GM23338 (cell line): ENCODE measurements at regions not wholly inside any gene's neighbourhood (a gene's known extent, or its start where the extent isn't known, plus 50 kb on each side); places are given as distances from the start of the nearest gene placed in this dataset.

ENCODE experiments used
- ATAC-seq: fragments of 200-7000 bp; cut with Tn5 transposase; 3 replicates; pipeline ENCODE4 v1.9.1; 2020
- DNase-seq: peaks from one replicate; pipeline ENCODE4 v3.0.0-alpha.2; 2015; ENCODE audit warnings: low spot score
- H2AFZ ChIP-seq: fragments of 200-600 bp; sonication (generic); 2 replicates; pipeline ENCODE4 v1.8.0; 2016; ENCODE audit warnings: antibody characterized with exemption, mild to moderate bottlenecking, moderate library complexity
- H3F3A ChIP-seq: fragments of 200-600 bp; sonication (generic); replicated peaks from 2 replicates; pipeline ENCODE4 v1.8.0; 2017; ENCODE audit warnings: antibody characterized with exemption, mixed run types, low read depth
- H3K27ac ChIP-seq: fragments of 200-600 bp; sonication (generic); 2 replicates; pipeline ENCODE4 v1.6.1; 2016; ENCODE audit warnings: low read depth
- H3K27me3 ChIP-seq: fragments of 200-600 bp; sonication (generic); 2 replicates; pipeline ENCODE4 v1.8.0; 2016; ENCODE audit warnings: mild to moderate bottlenecking, mixed run types, moderate library complexity; ENCODE audit not compliant: insufficient read depth
- H3K36me3 ChIP-seq: fragments of 200-600 bp; sonication (generic); 2 replicates; pipeline ENCODE4 v1.8.0; 2016; ENCODE audit warnings: mild to moderate bottlenecking; ENCODE audit not compliant: insufficient read depth
- H3K4me1 ChIP-seq: fragments of 200-600 bp; sonication (generic); 2 replicates; pipeline ENCODE4 v1.8.0; 2016; ENCODE audit warnings: mild to moderate bottlenecking, moderate library complexity; ENCODE audit not compliant: insufficient read depth
- H3K4me2 ChIP-seq: fragments of 200-600 bp; sonication (generic); 2 replicates; pipeline ENCODE4 v1.7.1; 2017; ENCODE audit warnings: mixed run types
- H3K4me3 ChIP-seq: fragments of 200-600 bp; sonication (generic); 2 replicates; pipeline ENCODE4 v1.6.1; 2016; ENCODE audit warnings: mixed run types
- H3K79me2 ChIP-seq: fragments of 200-600 bp; sonication (generic); replicated peaks from 2 replicates; pipeline ENCODE4 v1.8.0; 2017; ENCODE audit warnings: mild to moderate bottlenecking; ENCODE audit not compliant: insufficient read depth
- H3K9me2 ChIP-seq: fragments of 200-600 bp; sonication (generic); 2 replicates; pipeline ENCODE4 v1.8.0; 2017; ENCODE audit not compliant: insufficient read depth
- H4K20me1 ChIP-seq: fragments of 200-600 bp; sonication (generic); replicated peaks from 2 replicates; pipeline ENCODE4 v1.8.0; 2017; ENCODE audit warnings: mild to moderate bottlenecking; ENCODE audit not compliant: insufficient read depth
- H3K27ac Mint-ChIP-seq: 2 replicates; pipeline ENCODE4 v1.8.0; 2020; ENCODE audit warnings: inconsistent platforms, mild to moderate bottlenecking, moderate library complexity, mixed read lengths
- H3K27me3 Mint-ChIP-seq: 3 replicates; pipeline ENCODE4 v1.8.0; 2022; ENCODE audit warnings: low read depth, mild to moderate bottlenecking, moderate library complexity, mixed read lengths, inconsistent platforms; ENCODE audit not compliant: insufficient read depth, poor library complexity
- H3K36me3 Mint-ChIP-seq: 3 replicates; pipeline ENCODE4 v1.8.0; 2021; ENCODE audit warnings: low read depth, mild to moderate bottlenecking, inconsistent platforms, moderate library complexity, mixed read lengths
- H3K4me1 Mint-ChIP-seq: 3 replicates; pipeline ENCODE4 v1.8.0; 2020; ENCODE audit warnings: mild to moderate bottlenecking, inconsistent platforms, mixed read lengths
- H3K4me3 Mint-ChIP-seq: 3 replicates; pipeline ENCODE4 v1.8.0; 2021; ENCODE audit warnings: moderate library complexity, mild to moderate bottlenecking, inconsistent platforms, mixed read lengths
- H3K9me3 Mint-ChIP-seq: 3 replicates; pipeline ENCODE4 v1.8.0; 2020; ENCODE audit warnings: moderate library complexity, mild to moderate bottlenecking, inconsistent platforms, mixed read lengths
- ETS1 ChIP-seq: IDR thresholded peaks from 2 replicates; pipeline ENCODE4 v1.6.1; 2016; ENCODE audit warnings: antibody characterized with exemption
- EZH2 ChIP-seq: fragments of 200-600 bp; sonication (generic); IDR thresholded peaks from one replicate; pipeline ENCODE4 v1.8.0; 2017; ENCODE audit warnings: antibody characterized with exemption, mild to moderate bottlenecking, low read depth; ENCODE audit not compliant: unreplicated experiment
- JUNB ChIP-seq: IDR thresholded peaks from one replicate; pipeline ENCODE4 v1.6.1; 2016; ENCODE audit warnings: antibody characterized with exemption; ENCODE audit not compliant: unreplicated experiment
- NANOG ChIP-seq: IDR thresholded peaks from 2 replicates; pipeline ENCODE4 v1.6.1; 2016; ENCODE audit warnings: antibody characterized with exemption, borderline replicate concordance
- REST ChIP-seq: IDR thresholded peaks from one replicate; pipeline ENCODE4 v1.6.1; 2018; ENCODE audit warnings: antibody characterized with exemption; ENCODE audit not compliant: unreplicated experiment
- STAT1 ChIP-seq: IDR thresholded peaks from one replicate; pipeline ENCODE4 v1.6.1; 2016; ENCODE audit warnings: antibody characterized with exemption; ENCODE audit not compliant: unreplicated experiment
- ZNF114 ChIP-seq: fragments of 250-450 bp; sonication (Bioruptor Pico); IDR thresholded peaks from 2 replicates; pipeline ENCODE4 v1.5.0; 2020; ENCODE audit warnings: mild to moderate bottlenecking, moderate library complexity
- ZNF331 ChIP-seq: fragments of 250-450 bp; sonication (Bioruptor Pico); IDR thresholded peaks from 2 replicates; pipeline ENCODE4 v1.5.0; 2020; ENCODE audit warnings: low read depth, mild to moderate bottlenecking, moderate library complexity
- TF ChIP-seq, protein P1 (sequence below): fragments of 250-450 bp; sonication (Bioruptor Pico); IDR thresholded peaks from 2 replicates; pipeline ENCODE4 v1.5.0; 2020; ENCODE audit warnings: mild to moderate bottlenecking, moderate library complexity

DNA sequence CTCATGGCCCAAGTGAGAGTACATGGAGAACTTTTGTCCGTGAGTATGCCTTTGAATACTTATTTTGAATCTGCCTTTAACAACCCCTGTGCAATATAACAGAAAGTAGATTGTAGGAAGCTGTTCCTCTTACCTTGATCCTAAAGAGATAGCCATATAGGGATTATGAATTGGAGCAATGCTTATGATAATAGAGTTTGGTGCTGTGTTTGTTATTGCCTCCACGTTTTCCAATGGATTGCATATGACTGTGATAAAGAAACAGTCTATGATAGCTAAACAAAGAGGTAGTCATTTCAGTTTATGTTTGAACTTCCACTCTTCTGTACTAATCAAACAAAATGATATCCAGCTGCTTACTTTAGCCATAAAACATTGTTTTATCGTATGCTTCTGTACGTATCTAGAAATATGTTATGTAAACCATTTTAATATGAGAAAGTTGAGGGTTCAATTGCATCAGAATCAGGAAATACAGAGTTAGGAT is 199.6 kb upstream of the RGMB start:
- Mint-ChIP-seq H3K4me1 (peaks cover 4% of the 10 kb centered on the region; the same call in 2 of the 3 replicates), H3K36me3 (no peaks in the 10 kb centered on the region), H3K4me3 (no peak overlapping the region), H3K27me3 (no peaks in the 10 kb centered on the region), H3K27ac (no peak overlapping the region), H3K9me3 (no peaks in the 10 kb centered on the region)
- Histone ChIP-seq H3K79me2 (no peaks in the 10 kb centered on the region), H2AFZ (no peak overlapping the region), H3K9me2 (no peaks in the 10 kb centered on the region), H3K36me3 (no peaks in the 10 kb centered on the region), H3K4me1 (no peaks in the 10 kb centered on the region), H3K27me3 (no peaks in the 10 kb centered on the region), H3K4me3 (no peak overlapping the region), H3K4me2 (no peak overlapping the region), H3F3A (no peaks in the 10 kb centered on the region), H4K20me1 (no peaks in the 10 kb centered on the region), H3K27ac (no peak overlapping the region)
- TF ChIP-seq STAT1 (no peak), REST (no peak), EZH2 (no peak), ZNF331 (CRISPR knock-in tag) (no peak), JUNB (no peak), ETS1 (no peak), ZNF114 (no peak), NANOG (no peak)
- TF ChIP-seq, protein P1, sequence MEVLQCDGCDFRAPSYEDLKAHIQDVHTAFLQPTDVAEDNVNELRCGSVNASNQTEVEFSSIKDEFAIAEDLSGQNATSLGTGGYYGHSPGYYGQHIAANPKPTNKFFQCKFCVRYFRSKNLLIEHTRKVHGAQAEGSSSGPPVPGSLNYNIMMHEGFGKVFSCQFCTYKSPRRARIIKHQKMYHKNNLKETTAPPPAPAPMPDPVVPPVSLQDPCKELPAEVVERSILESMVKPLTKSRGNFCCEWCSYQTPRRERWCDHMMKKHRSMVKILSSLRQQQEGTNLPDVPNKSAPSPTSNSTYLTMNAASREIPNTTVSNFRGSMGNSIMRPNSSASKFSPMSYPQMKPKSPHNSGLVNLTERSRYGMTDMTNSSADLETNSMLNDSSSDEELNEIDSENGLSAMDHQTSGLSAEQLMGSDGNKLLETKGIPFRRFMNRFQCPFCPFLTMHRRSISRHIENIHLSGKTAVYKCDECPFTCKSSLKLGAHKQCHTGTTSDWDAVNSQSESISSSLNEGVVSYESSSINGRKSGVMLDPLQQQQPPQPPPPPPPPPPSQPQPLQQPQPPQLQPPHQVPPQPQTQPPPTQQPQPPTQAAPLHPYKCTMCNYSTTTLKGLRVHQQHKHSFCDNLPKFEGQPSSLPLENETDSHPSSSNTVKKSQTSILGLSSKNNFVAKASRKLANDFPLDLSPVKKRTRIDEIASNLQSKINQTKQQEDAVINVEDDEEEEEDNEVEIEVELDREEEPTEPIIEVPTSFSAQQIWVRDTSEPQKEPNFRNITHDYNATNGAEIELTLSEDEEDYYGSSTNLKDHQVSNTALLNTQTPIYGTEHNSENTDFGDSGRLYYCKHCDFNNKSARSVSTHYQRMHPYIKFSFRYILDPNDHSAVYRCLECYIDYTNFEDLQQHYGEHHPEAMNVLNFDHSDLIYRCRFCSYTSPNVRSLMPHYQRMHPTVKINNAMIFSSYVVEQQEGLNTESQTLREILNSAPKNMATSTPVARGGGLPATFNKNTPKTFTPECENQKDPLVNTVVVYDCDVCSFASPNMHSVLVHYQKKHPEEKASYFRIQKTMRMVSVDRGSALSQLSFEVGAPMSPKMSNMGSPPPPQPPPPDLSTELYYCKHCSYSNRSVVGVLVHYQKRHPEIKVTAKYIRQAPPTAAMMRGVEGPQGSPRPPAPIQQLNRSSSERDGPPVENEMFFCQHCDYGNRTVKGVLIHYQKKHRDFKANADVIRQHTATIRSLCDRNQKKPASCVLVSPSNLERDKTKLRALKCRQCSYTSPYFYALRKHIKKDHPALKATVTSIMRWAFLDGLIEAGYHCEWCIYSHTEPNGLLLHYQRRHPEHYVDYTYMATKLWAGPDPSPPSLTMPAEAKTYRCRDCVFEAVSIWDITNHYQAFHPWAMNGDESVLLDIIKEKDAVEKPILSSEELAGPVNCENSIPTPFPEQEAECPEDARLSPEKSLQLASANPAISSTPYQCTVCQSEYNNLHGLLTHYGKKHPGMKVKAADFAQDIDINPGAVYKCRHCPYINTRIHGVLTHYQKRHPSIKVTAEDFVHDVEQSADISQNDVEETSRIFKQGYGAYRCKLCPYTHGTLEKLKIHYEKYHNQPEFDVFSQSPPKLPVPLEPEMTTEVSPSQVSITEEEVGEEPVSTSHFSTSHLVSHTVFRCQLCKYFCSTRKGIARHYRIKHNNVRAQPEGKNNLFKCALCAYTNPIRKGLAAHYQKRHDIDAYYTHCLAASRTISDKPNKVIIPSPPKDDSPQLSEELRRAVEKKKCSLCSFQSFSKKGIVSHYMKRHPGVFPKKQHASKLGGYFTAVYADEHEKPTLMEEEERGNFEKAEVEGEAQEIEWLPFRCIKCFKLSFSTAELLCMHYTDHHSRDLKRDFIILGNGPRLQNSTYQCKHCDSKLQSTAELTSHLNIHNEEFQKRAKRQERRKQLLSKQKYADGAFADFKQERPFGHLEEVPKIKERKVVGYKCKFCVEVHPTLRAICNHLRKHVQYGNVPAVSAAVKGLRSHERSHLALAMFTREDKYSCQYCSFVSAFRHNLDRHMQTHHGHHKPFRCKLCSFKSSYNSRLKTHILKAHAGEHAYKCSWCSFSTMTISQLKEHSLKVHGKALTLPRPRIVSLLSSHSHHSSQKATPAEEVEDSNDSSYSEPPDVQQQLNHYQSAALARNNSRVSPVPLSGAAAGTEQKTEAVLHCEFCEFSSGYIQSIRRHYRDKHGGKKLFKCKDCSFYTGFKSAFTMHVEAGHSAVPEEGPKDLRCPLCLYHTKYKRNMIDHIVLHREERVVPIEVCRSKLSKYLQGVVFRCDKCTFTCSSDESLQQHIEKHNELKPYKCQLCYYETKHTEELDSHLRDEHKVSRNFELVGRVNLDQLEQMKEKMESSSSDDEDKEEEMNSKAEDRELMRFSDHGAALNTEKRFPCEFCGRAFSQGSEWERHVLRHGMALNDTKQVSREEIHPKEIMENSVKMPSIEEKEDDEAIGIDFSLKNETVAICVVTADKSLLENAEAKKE (CRISPR knock-in tag): no peak
- no peak for ATAC-seq
- no peak for DNase-seq
